ENCODE measurements at regions not wholly inside any gene's neighbourhood (a gene's known extent, or its start where the extent isn't known, plus 50 kb on each side); places are given as distances from the start of the nearest gene placed in this dataset.

DNA sequence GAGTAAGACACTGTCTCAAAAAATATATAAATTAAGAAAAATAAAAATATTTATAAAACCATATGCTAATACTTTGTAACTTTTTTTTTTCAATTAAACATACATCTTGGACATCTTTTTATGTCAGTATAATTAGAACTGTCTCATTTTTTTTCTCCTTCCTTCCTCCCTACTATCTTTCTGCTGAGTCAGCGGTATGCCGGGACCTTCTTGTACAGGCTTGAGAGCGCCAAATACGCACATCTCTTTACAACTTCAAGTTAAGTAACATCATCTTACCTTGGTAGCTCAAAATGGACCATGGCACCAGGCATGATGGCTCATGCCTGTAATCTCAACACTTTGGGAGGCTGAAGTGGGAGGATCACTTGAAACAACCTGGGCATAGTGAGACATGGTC, 153.4 kb downstream of the FAM161A start:
- TF ChIP-seq, protein P1, sequence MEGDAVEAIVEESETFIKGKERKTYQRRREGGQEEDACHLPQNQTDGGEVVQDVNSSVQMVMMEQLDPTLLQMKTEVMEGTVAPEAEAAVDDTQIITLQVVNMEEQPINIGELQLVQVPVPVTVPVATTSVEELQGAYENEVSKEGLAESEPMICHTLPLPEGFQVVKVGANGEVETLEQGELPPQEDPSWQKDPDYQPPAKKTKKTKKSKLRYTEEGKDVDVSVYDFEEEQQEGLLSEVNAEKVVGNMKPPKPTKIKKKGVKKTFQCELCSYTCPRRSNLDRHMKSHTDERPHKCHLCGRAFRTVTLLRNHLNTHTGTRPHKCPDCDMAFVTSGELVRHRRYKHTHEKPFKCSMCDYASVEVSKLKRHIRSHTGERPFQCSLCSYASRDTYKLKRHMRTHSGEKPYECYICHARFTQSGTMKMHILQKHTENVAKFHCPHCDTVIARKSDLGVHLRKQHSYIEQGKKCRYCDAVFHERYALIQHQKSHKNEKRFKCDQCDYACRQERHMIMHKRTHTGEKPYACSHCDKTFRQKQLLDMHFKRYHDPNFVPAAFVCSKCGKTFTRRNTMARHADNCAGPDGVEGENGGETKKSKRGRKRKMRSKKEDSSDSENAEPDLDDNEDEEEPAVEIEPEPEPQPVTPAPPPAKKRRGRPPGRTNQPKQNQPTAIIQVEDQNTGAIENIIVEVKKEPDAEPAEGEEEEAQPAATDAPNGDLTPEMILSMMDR (conservative IDR thresholded peaks at IDR 0.05 in 1 of 2, IDR thresholded peaks at IDR 0.05 in 1 of 2; ENCODE audit: extremely low read depth in 1 of 2, insufficient read depth in 1 of 2, low read depth in 1 of 2, low read length in 2 of 2) = no peak
- TF ChIP-seq EZH2 (IDR thresholded peaks at IDR 0.05; ENCODE audit: borderline replicate concordance, low read length) = no peak
